Thoracic aorta (tissue), 2 donors: ENCODE measurements at regions not wholly inside any gene's neighbourhood (a gene's known extent, or its start where the extent isn't known, plus 50 kb on each side); places are given as distances from the start of the nearest gene placed in this dataset.

Source experiments
- ATAC-seq: fragments of 150-250 bp; one replicate; pipeline ENCODE4 v1.8.0; 2017; ENCODE audit warnings: low read depth; ENCODE audit not compliant: insufficient number of reproducible peaks, low FRiP score
- DNase-seq: peaks from one replicate; pipeline ENCODE4 v3.0.0-alpha.2; 2020; ENCODE audit warnings: low spot score
- H3K27ac ChIP-seq, 2 donors: fragments of 200-600 bp; sonication (generic); 1 replicate in 1 of 2; 2 replicates in 1 of 2; pipeline ENCODE4 v1.5.1; 2016; ENCODE audit warnings: mild to moderate bottlenecking in 2 of 2, moderate library complexity in 2 of 2
- H3K27me3 ChIP-seq: fragments of 200-600 bp; sonication (generic); replicated peaks from 2 replicates; pipeline ENCODE4 v1.6.0; 2016; ENCODE audit warnings: mild to moderate bottlenecking; ENCODE audit not compliant: insufficient read depth
- H3K36me3 ChIP-seq: fragments of 200-600 bp; sonication (generic); one replicate; pipeline ENCODE4 v1.5.1; 2016
- H3K4me1 ChIP-seq, 2 donors: fragments of 200-600 bp; sonication (generic); 1 replicate in 1 of 2; 2 replicates in 1 of 2; pipeline versions ENCODE4 v1.5.1 to v1.6.0; 2016; ENCODE audit warnings: low read depth in 2 of 2, mild to moderate bottlenecking in 1 of 2; ENCODE audit not compliant: control insufficient read depth in 1 of 2
- H3K4me3 ChIP-seq: fragments of 200-600 bp; sonication (generic); 2 replicates; pipeline ENCODE4 v1.5.1; 2016; ENCODE audit warnings: mild to moderate bottlenecking
- H3K9me3 ChIP-seq: fragments of 200-600 bp; sonication (generic); 2 replicates; pipeline ENCODE4 v1.5.1; 2016
- CTCF ChIP-seq: fragments of 200-600 bp; sonication (generic); IDR thresholded peaks from one replicate; pipeline ENCODE4 v1.5.1; 2019; ENCODE audit warnings: antibody characterized with exemption

- peak overlapping the region; percentile 49 to 62 for H3K27ac ChIP-seq
Measured at GRCh38 chr1:58882322-58882948, 98.6 kb upstream of the JUN start.

GRCh38 chr1:58883037-58883887, 99.4 kb upstream of the JUN start:
- ATAC-seq: peak; percentile 52
- Histone ChIP-seq H3K27me3 (no peaks in the 10 kb centered on the region), H3K9me3 (no peaks in the 10 kb centered on the region), H3K4me3 (no peak overlapping the region), H3K4me1 (peaks cover 38 to 55% of the 10 kb centered on the region in 2 donors), H3K36me3 (no peaks in the 10 kb centered on the region), H3K27ac (peak overlapping the region; percentile 49 to 62)
- peak; percentile 55 for DNase-seq
- no peak for TF ChIP-seq CTCF

More at GRCh38 chr1:58882322-58882948, 98.6 kb upstream of the JUN start:
- H3K27me3 ChIP-seq: no peaks in the 10 kb centered on the region
- peaks cover 35 to 49% of the 10 kb centered on the region in 2 donors for H3K4me1 ChIP-seq
- H3K4me3 ChIP-seq: no peak overlapping the region
- no peak for TF ChIP-seq CTCF
- no peaks in the 10 kb centered on the region for H3K9me3 ChIP-seq
- H3K36me3 ChIP-seq: no peaks in the 10 kb centered on the region
- DNase-seq: no peak
- no peak for ATAC-seq

GRCh38 chr1:58883888-58884482, 100.1 kb upstream of the JUN start:
- DNase-seq (no peak), ATAC-seq (no peak)
- H3K27ac ChIP-seq: peak overlapping the region; percentile 82 to 83
- peaks cover 38 to 55% of the 10 kb centered on the region in 2 donors for H3K4me1 ChIP-seq
- no peaks in the 10 kb centered on the region for H3K36me3 ChIP-seq
- H3K27me3 ChIP-seq: no peaks in the 10 kb centered on the region
- no peaks in the 10 kb centered on the region for H3K9me3 ChIP-seq
- no peak for TF ChIP-seq CTCF
- no peak overlapping the region for H3K4me3 ChIP-seq

GRCh38 chr1:58884706-58885661, 101.1 kb upstream of the JUN start:
- H3K36me3 ChIP-seq: no peaks in the 10 kb centered on the region
- H3K4me3 ChIP-seq: no peak overlapping the region
- H3K9me3 ChIP-seq: no peaks in the 10 kb centered on the region
- H3K27me3 ChIP-seq: no peaks in the 10 kb centered on the region
- H3K27ac ChIP-seq: peak overlapping the region; percentile 82 to 83
- DNase-seq (no peak), ATAC-seq (no peak)
- TF ChIP-seq CTCF: no peak
- H3K4me1 ChIP-seq: peaks cover 38 to 55% of the 10 kb centered on the region in 2 donors
